Activated CD4-positive, alpha-beta memory T cell treated with anti-CD3 and anti-CD28 coated beads, Interleukin-2, amount 10 ng/mL, durations not matched to agents 7 days and 5 days (primary cell): ENCODE measurements at regions not wholly inside any gene's neighbourhood (a gene's known extent, or its start where the extent isn't known, plus 50 kb on each side); places are given as distances from the start of the nearest gene placed in this dataset.

Experiments
- CTCF ChIA-PET: fragments of 350-600 bp; sonication (Branson Sonifier 250); formaldehyde crosslinking; loops from one replicate; lab custom pipeline; 2021; ENCODE audit warnings: antibody characterized with exemption, inconsistent platforms; lab: Charles Lee
- POLR2A ChIA-PET: fragments of 350-600 bp; sonication (Branson Sonifier 250); formaldehyde crosslinking; loops from one replicate; lab custom pipeline; 2021; ENCODE audit warnings: antibody characterized with exemption; lab: Charles Lee
- DNase-seq: peaks from one replicate; pipeline ENCODE4 v3.0.0-alpha.2; 2020
- H3K27ac Mint-ChIP-seq: one replicate; pipeline ENCODE4 v1.8.0; 2021; ENCODE audit warnings: mild to moderate bottlenecking, mixed read lengths
- H3K27me3 Mint-ChIP-seq: one replicate; pipeline ENCODE4 v1.8.0; 2021; ENCODE audit warnings: mixed read lengths
- H3K36me3 Mint-ChIP-seq: one replicate; pipeline ENCODE4 v1.8.0; 2021; ENCODE audit warnings: low read depth, mixed read lengths
- H3K4me1 Mint-ChIP-seq: one replicate; pipeline ENCODE4 v1.8.0; 2021; ENCODE audit warnings: mixed read lengths
- H3K4me3 Mint-ChIP-seq: one replicate; pipeline ENCODE4 v1.8.0; 2021; ENCODE audit warnings: mild to moderate bottlenecking, mixed read lengths
- H3K9me3 Mint-ChIP-seq: one replicate; pipeline ENCODE4 v1.8.0; 2021; ENCODE audit warnings: mixed read lengths

GRCh38 chr6:1108198-1108597 lies 203.7 kb upstream of the FOXQ1 start:
- POLR2A ChIA-PET: no interaction called here
- Mint-ChIP-seq H3K4me3 (no peak overlapping the region), H3K36me3 (no peaks in the 10 kb centered on the region), H3K27me3 (peaks cover 1% of the 10 kb centered on the region), H3K9me3 (no peaks in the 10 kb centered on the region), H3K27ac (no peak overlapping the region), H3K4me1 (no peaks in the 10 kb centered on the region)
- no peak for DNase-seq
- CTCF ChIA-PET: no interaction called here

GRCh38 chr6:1107578-1107977 lies 204.3 kb upstream of the FOXQ1 start:
- no peak overlapping the region for H3K4me3 Mint-ChIP-seq
- H3K9me3 Mint-ChIP-seq: no peaks in the 10 kb centered on the region
- ChIA-PET CTCF (no interaction called here), POLR2A (no interaction called here)
- H3K36me3 Mint-ChIP-seq: no peaks in the 10 kb centered on the region
- H3K27me3 Mint-ChIP-seq: peaks cover 1% of the 10 kb centered on the region
- DNase-seq: no peak
- no peak overlapping the region for H3K27ac Mint-ChIP-seq
- no peaks in the 10 kb centered on the region for H3K4me1 Mint-ChIP-seq

GRCh38 chr6:1105833-1106400 lies 206.0 kb upstream of the FOXQ1 start:
- no peak overlapping the region for H3K4me3 Mint-ChIP-seq
- peaks cover 8% of the 10 kb centered on the region for H3K27me3 Mint-ChIP-seq
- ChIA-PET CTCF (no interaction called here), POLR2A (no interaction called here)
- DNase-seq: no peak
- H3K36me3 Mint-ChIP-seq: no peaks in the 10 kb centered on the region
- no peaks in the 10 kb centered on the region for H3K4me1 Mint-ChIP-seq
- no peak overlapping the region for H3K27ac Mint-ChIP-seq
- no peaks in the 10 kb centered on the region for H3K9me3 Mint-ChIP-seq

DNA sequence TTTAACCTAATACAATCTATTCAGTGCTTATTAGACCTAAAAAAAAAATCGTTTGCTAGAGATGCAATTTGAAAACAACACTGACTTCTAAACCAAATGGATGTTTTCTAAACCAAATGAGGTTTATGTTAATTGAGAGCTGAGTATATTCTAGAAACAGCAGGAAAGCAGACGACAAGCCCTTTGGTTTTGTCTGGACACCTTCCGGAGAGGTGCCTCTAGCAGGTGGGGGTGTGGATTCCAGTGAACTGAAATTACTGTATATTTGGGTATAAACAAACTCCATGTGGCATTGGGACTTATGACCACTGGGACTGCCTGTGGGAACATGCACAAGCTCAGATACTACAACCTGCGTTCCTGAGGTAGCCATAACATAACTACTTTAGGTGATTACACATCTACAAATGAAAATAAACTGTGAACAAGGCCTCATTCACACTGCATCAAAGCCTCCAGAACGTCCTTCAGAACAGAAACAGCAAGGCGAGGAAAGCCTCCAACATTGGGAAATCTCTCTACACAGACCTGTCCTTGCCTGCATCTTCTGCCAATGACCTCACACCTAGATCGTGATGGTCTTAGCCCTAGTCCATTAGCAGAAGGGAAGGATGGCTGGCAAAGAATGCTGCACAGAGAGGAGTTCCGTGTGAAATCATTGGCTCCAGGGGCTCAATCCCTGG lies 206.8 kb upstream of the FOXQ1 start:
- no peak for DNase-seq
- H3K9me3 Mint-ChIP-seq: no peaks in the 10 kb centered on the region
- peaks cover 9% of the 10 kb centered on the region for H3K27me3 Mint-ChIP-seq
- H3K27ac Mint-ChIP-seq: no peak overlapping the region
- H3K4me1 Mint-ChIP-seq: no peaks in the 10 kb centered on the region
- no peaks in the 10 kb centered on the region for H3K36me3 Mint-ChIP-seq
- POLR2A ChIA-PET: no interaction called here
- CTCF ChIA-PET: no interaction called here
- no peak overlapping the region for H3K4me3 Mint-ChIP-seq

GRCh38 chr6:1103945-1104623 lies 207.8 kb upstream of the FOXQ1 start:
- Mint-ChIP-seq H3K4me1 (no peaks in the 10 kb centered on the region), H3K4me3 (no peak overlapping the region), H3K27ac (no peak overlapping the region), H3K36me3 (no peaks in the 10 kb centered on the region), H3K27me3 (peaks cover 9% of the 10 kb centered on the region), H3K9me3 (no peaks in the 10 kb centered on the region)
- no peak for DNase-seq
- POLR2A ChIA-PET: no interaction called here
- CTCF ChIA-PET: no interaction called here

GRCh38 chr6:1103021-1103420 lies 208.9 kb upstream of the FOXQ1 start:
- H3K9me3 Mint-ChIP-seq: no peaks in the 10 kb centered on the region
- H3K36me3 Mint-ChIP-seq: no peaks in the 10 kb centered on the region
- DNase-seq: no peak
- no peak overlapping the region for H3K4me3 Mint-ChIP-seq
- H3K27ac Mint-ChIP-seq: no peak overlapping the region
- ChIA-PET POLR2A (no interaction called here), CTCF (no interaction called here)
- peaks cover 9% of the 10 kb centered on the region for H3K27me3 Mint-ChIP-seq
- no peaks in the 10 kb centered on the region for H3K4me1 Mint-ChIP-seq

DNA sequence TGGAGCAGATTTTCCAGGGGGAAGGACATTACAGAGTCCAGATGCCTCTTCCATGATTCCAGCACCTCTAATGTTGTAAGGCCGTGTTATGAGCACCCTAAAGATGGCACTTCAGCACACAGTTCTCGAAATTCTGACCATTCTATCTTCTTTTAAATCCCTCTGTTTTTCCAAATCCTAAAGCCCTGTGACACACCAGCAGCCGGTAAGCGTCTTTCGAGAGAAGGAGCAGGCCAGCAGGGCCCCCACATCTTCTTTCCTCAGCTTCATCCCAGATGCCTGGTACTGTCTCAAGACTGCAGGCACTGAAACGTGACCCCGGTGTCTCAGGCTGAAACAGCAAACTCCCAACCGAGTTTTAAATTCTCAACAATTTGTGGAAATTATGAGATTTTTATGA lies 211.6 kb upstream of the FOXQ1 start:
- Mint-ChIP-seq H3K36me3 (no peaks in the 10 kb centered on the region), H3K27ac (no peak overlapping the region), H3K9me3 (no peaks in the 10 kb centered on the region), H3K27me3 (peaks cover 9% of the 10 kb centered on the region), H3K4me3 (no peak overlapping the region), H3K4me1 (no peaks in the 10 kb centered on the region)
- DNase-seq: no peak
- POLR2A ChIA-PET: no interaction called here
- CTCF ChIA-PET: no interaction called here

GRCh38 chr6:1099264-1099663 lies 212.6 kb upstream of the FOXQ1 start:
- DNase-seq: no peak
- no peak overlapping the region for H3K27ac Mint-ChIP-seq
- no peaks in the 10 kb centered on the region for H3K36me3 Mint-ChIP-seq
- H3K4me3 Mint-ChIP-seq: no peak overlapping the region
- ChIA-PET CTCF (no interaction called here), POLR2A (no interaction called here)
- H3K9me3 Mint-ChIP-seq: peaks cover 3% of the 10 kb centered on the region
- peaks cover 9% of the 10 kb centered on the region for H3K27me3 Mint-ChIP-seq
- no peaks in the 10 kb centered on the region for H3K4me1 Mint-ChIP-seq

DNA sequence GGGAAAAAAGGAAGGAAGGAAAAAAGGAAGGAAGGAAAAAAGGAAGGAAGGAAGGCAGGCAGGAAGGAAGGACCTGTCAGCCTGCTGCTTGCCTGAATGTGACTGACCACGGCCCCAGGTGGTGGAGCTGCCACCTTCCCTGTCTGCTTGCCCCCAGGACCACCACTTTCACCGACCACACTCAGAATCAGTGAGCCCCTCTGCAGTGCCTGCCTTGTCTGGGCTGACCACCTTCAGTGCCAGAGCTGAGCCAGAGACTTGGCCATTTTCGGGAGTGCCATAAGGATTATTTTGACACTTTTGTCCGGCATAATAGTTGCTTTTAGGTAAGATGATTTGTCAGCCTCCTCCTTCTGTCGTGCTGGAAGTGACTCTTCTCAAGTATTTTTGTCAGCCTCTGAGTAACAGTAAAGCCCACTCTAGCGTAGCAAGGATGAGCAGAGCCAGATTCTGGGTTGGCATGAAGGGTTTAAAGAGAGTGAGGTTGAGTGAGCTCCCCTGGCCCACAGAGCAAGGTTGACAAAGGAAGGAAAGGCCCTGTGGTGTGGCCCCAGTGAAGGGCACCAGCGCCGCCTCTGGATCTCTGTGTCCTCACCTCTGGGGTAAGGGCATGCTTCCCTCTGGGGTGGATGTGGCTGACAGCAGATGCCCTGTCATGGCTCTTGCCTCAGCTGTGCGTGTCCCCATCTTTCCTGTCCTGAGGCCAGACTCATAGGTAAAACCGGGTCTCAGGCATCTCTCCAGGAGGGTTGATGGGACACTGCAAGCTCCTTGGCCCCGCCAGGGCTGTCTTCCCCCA lies 214.7 kb upstream of the FOXQ1 start:
- H3K9me3 Mint-ChIP-seq: peaks cover 3% of the 10 kb centered on the region
- no peak overlapping the region for H3K4me3 Mint-ChIP-seq
- H3K4me1 Mint-ChIP-seq: no peaks in the 10 kb centered on the region
- H3K27ac Mint-ChIP-seq: no peak overlapping the region
- ChIA-PET POLR2A (no interaction called here), CTCF (no interaction called here)
- peaks cover 9% of the 10 kb centered on the region for H3K27me3 Mint-ChIP-seq
- no peak for DNase-seq
- no peaks in the 10 kb centered on the region for H3K36me3 Mint-ChIP-seq

GRCh38 chr6:1094306-1094705 lies 217.6 kb upstream of the FOXQ1 start:
- H3K9me3 Mint-ChIP-seq: peaks cover 3% of the 10 kb centered on the region
- ChIA-PET CTCF (no interaction called here), POLR2A (no interaction called here)
- no peaks in the 10 kb centered on the region for H3K4me1 Mint-ChIP-seq
- no peak overlapping the region for H3K27ac Mint-ChIP-seq
- no peaks in the 10 kb centered on the region for H3K36me3 Mint-ChIP-seq
- no peak for DNase-seq
- peaks cover 2% of the 10 kb centered on the region for H3K27me3 Mint-ChIP-seq
- H3K4me3 Mint-ChIP-seq: no peak overlapping the region

DNA sequence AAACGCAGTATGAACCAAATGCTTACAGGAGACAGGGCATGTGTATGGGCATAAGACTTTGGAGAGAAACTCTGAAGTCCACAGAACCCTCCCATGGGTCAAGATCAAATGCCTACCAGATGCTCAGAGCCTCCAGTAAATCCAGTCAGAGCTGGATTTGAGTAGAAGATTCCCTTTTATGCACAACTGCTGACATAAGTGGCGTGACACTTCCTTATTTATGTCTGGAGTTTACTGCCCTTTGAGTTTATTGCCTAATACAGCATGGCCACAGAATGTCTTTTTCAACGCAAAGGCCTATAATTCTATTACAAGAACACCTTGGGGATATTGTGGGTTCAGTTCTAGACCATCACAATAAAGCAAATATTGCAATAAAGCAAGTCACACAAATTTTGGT lies 220.0 kb upstream of the FOXQ1 start:
- CTCF ChIA-PET: no interaction called here
- POLR2A ChIA-PET: no interaction called here
- Mint-ChIP-seq H3K27ac (no peak overlapping the region), H3K27me3 (no peaks in the 10 kb centered on the region), H3K36me3 (no peaks in the 10 kb centered on the region), H3K4me1 (no peaks in the 10 kb centered on the region), H3K9me3 (peaks cover 3% of the 10 kb centered on the region), H3K4me3 (no peak overlapping the region)
- no peak for DNase-seq

GRCh38 chr6:1089859-1090258 lies 222.0 kb upstream of the FOXQ1 start:
- Mint-ChIP-seq H3K4me3 (no peak overlapping the region), H3K36me3 (no peaks in the 10 kb centered on the region), H3K27ac (no peak overlapping the region), H3K9me3 (peaks cover 2% of the 10 kb centered on the region), H3K27me3 (no peaks in the 10 kb centered on the region), H3K4me1 (no peaks in the 10 kb centered on the region)
- ChIA-PET POLR2A (no interaction called here), CTCF (no interaction called here)
- DNase-seq: no peak

GRCh38 chr6:1088492-1089001 lies 223.4 kb upstream of the FOXQ1 start:
- POLR2A ChIA-PET: no interaction called here
- H3K36me3 Mint-ChIP-seq: no peaks in the 10 kb centered on the region
- H3K27me3 Mint-ChIP-seq: no peaks in the 10 kb centered on the region
- H3K4me3 Mint-ChIP-seq: no peak overlapping the region
- CTCF ChIA-PET: interaction anchor here (0.7 kb wide), 1 partner anchor 54 kb away, joined by 3 read pairs; no protein-coding TSS in a partner anchor
- H3K27ac Mint-ChIP-seq: no peak overlapping the region
- no peaks in the 10 kb centered on the region for H3K4me1 Mint-ChIP-seq
- no peak for DNase-seq
- H3K9me3 Mint-ChIP-seq: no peaks in the 10 kb centered on the region
